Kidney epithelial cell (primary cell): ENCODE measurements at regions not wholly inside any gene's neighbourhood (a gene's known extent, or its start where the extent isn't known, plus 50 kb on each side); places are given as distances from the start of the nearest gene placed in this dataset.

Source experiments
- DNase-seq: peaks from one replicate; pipeline ENCODE4 v3.0.0-alpha.2; 2010; ENCODE audit warnings: low read depth
- H3K27me3 ChIP-seq: 2 replicates; pipeline ENCODE4 v1.6.0; 2011; ENCODE audit warnings: low read length; ENCODE audit not compliant: control insufficient read depth, insufficient read depth
- H3K36me3 ChIP-seq: 2 replicates; pipeline ENCODE4 v1.5.1; 2011; ENCODE audit warnings: low read length; ENCODE audit not compliant: control insufficient read depth, insufficient read depth
- H3K4me3 ChIP-seq: 2 replicates; pipeline ENCODE4 v1.5.1; 2011; ENCODE audit warnings: low read depth, mild to moderate bottlenecking, control low read depth, low read length
- CTCF ChIP-seq: IDR thresholded peaks from 2 replicates; pipeline ENCODE4 v1.5.1; 2011; ENCODE audit warnings: mild to moderate bottlenecking, moderate library complexity, low read length, control low read depth, inconsistent platforms; ENCODE audit not compliant: insufficient read depth, poor library complexity, severe bottlenecking

GRCh38 chr6:90669420-90669819 is 82.5 kb upstream of the MAP3K7 start:
- Histone ChIP-seq H3K4me3 (no peak overlapping the region), H3K36me3 (no peaks in the 10 kb centered on the region), H3K27me3 (no peaks in the 10 kb centered on the region)
- TF ChIP-seq CTCF, result no peak
- DNase-seq, result no peak

GRCh38 chr6:90668141-90668540 is 81.3 kb upstream of the MAP3K7 start:
- Histone ChIP-seq H3K36me3 (no peaks in the 10 kb centered on the region), H3K4me3 (no peak overlapping the region), H3K27me3 (no peaks in the 10 kb centered on the region)
- DNase-seq, result no peak
- TF ChIP-seq CTCF, result no peak

- DNase-seq, result no peak
- Histone ChIP-seq H3K36me3 (no peaks in the 10 kb centered on the region), H3K27me3 (no peaks in the 10 kb centered on the region), H3K4me3 (no peak overlapping the region)
- no peak for TF ChIP-seq CTCF
These were observed 77.0 kb upstream of the MAP3K7 start for GRCh38 chr6:90663873-90664272.

GRCh38 chr6:90663106-90663505 is 76.2 kb upstream of the MAP3K7 start:
- no peak for TF ChIP-seq CTCF
- no peak overlapping the region for H3K4me3 ChIP-seq

GRCh38 chr6:90660931-90661330 is 74.1 kb upstream of the MAP3K7 start:
- no peak for TF ChIP-seq CTCF
- Histone ChIP-seq H3K27me3 (no peaks in the 10 kb centered on the region), H3K36me3 (no peaks in the 10 kb centered on the region)

More at GRCh38 chr6:90663106-90663505, 76.2 kb upstream of the MAP3K7 start:
- no peak for DNase-seq
- Histone ChIP-seq H3K36me3 (no peaks in the 10 kb centered on the region), H3K27me3 (no peaks in the 10 kb centered on the region)

GRCh38 chr6:90658497-90658896 is 71.6 kb upstream of the MAP3K7 start:
- TF ChIP-seq CTCF, result no peak
- no peak overlapping the region for H3K4me3 ChIP-seq
- H3K27me3 ChIP-seq, result no peaks in the 10 kb centered on the region
- DNase-seq, result no peak
- H3K36me3 ChIP-seq, result no peaks in the 10 kb centered on the region

More at GRCh38 chr6:90660931-90661330, 74.1 kb upstream of the MAP3K7 start:
- no peak overlapping the region for H3K4me3 ChIP-seq
- DNase-seq, result no peak
